Prostate gland (tissue), 2 donors: ENCODE measurements at regions not wholly inside any gene's neighbourhood (a gene's known extent, or its start where the extent isn't known, plus 50 kb on each side); places are given as distances from the start of the nearest gene placed in this dataset.

Source experiments
- POLR2AphosphoS5 ChIP-seq: sonication (generic); formaldehyde crosslinking; IDR thresholded peaks from one replicate; pipeline ENCODE4 v1.6.1; 2017; ENCODE audit warnings: antibody characterized with exemption
- TF ChIP-seq, protein P1 (sequence below), 4 experiments: fragments of 200-600 bp in 2 of 4; fragments of 450-650 bp in 2 of 4; sonication (generic) in 2 of 4; IDR thresholded peaks; 1 replicate in 3 of 4; 2 replicates in 1 of 4; pipeline ENCODE4 v1.5.1; 2016 to 2019; ENCODE audit warnings: antibody characterized with exemption in 4 of 4, mild to moderate bottlenecking in 2 of 4, moderate library complexity in 2 of 4

GRCh38 chr7:137165786-137166185 lies 177.7 kb downstream of the PTN start:
- TF ChIP-seq, protein P1, sequence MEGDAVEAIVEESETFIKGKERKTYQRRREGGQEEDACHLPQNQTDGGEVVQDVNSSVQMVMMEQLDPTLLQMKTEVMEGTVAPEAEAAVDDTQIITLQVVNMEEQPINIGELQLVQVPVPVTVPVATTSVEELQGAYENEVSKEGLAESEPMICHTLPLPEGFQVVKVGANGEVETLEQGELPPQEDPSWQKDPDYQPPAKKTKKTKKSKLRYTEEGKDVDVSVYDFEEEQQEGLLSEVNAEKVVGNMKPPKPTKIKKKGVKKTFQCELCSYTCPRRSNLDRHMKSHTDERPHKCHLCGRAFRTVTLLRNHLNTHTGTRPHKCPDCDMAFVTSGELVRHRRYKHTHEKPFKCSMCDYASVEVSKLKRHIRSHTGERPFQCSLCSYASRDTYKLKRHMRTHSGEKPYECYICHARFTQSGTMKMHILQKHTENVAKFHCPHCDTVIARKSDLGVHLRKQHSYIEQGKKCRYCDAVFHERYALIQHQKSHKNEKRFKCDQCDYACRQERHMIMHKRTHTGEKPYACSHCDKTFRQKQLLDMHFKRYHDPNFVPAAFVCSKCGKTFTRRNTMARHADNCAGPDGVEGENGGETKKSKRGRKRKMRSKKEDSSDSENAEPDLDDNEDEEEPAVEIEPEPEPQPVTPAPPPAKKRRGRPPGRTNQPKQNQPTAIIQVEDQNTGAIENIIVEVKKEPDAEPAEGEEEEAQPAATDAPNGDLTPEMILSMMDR (IDR thresholded peaks at IDR 0.05) = no peak
- no peak for TF ChIP-seq POLR2AphosphoS5
